ENCODE measurements at regions not wholly inside any gene's neighbourhood (a gene's known extent, or its start where the extent isn't known, plus 50 kb on each side); places are given as distances from the start of the nearest gene placed in this dataset.
"Not testable (repeated sequence)": the region's sequence is repeated elsewhere in the genome, so short reads cannot be mapped to it uniquely, and the experiment has no call there.

- no peak for DNase-seq
These were observed 179.8 kb upstream of the RBBP8 start for GRCh38 chr18:22753130-22753831.

GRCh38 chr18:22764005-22764404 lies 169.1 kb upstream of the RBBP8 start:
- not testable (repeated sequence) for DNase-seq

GRCh38 chr18:22765896-22766295 lies 167.2 kb upstream of the RBBP8 start:
- DNase-seq, result no peak

- no peak for DNase-seq
These were observed 165.5 kb upstream of the RBBP8 start for GRCh38 chr18:22767653-22768052.

- DNase-seq, result no peak
These were observed 159.2 kb upstream of the RBBP8 start for GRCh38 chr18:22773944-22774343.

GRCh38 chr18:22778996-22779395 lies 154.1 kb upstream of the RBBP8 start:
- DNase-seq, result no peak

- no peak for DNase-seq
These were observed 149.9 kb upstream of the RBBP8 start for GRCh38 chr18:22783245-22783644.

GRCh38 chr18:22783662-22784076 lies 149.5 kb upstream of the RBBP8 start:
- DNase-seq, result no peak

GRCh38 chr18:22789052-22789451 lies 144.1 kb upstream of the RBBP8 start:
- no peak for DNase-seq

- no peak for DNase-seq
These were observed 143.5 kb upstream of the RBBP8 start for GRCh38 chr18:22789600-22789999.

GRCh38 chr18:22790545-22791309 lies 142.4 kb upstream of the RBBP8 start:
- DNase-seq, result no peak

- no peak for DNase-seq
These were observed 141.9 kb upstream of the RBBP8 start for GRCh38 chr18:22791310-22791610.

GRCh38 chr18:22796113-22796512 lies 137.0 kb upstream of the RBBP8 start:
- DNase-seq, result no peak

GRCh38 chr18:22800551-22800951 lies 132.6 kb upstream of the RBBP8 start:
- no peak for DNase-seq

GRCh38 chr18:22813648-22814328 lies 119.3 kb upstream of the RBBP8 start:
- DNase-seq, result no peak

GRCh38 chr18:22814329-22814703 lies 118.8 kb upstream of the RBBP8 start:
- DNase-seq, result no peak

GRCh38 chr18:22816266-22817176 lies 116.6 kb upstream of the RBBP8 start:
- DNase-seq, result no peak

- no peak for DNase-seq
These were observed 115.3 kb upstream of the RBBP8 start for GRCh38 chr18:22817844-22818243.

- DNase-seq, result no peak
These were observed 111.1 kb upstream of the RBBP8 start for GRCh38 chr18:22822024-22822423.

- no peak for DNase-seq
These were observed 110.2 kb upstream of the RBBP8 start for GRCh38 chr18:22822841-22823508.

- no peak for DNase-seq
These were observed 106.4 kb upstream of the RBBP8 start for GRCh38 chr18:22826726-22827125.

GRCh38 chr18:22827216-22827615 lies 105.9 kb upstream of the RBBP8 start:
- DNase-seq, result no peak

- no peak for DNase-seq
These were observed 105.4 kb upstream of the RBBP8 start for GRCh38 chr18:22827741-22828140.

Data from NCI-H1048 (cell line).